ENCODE measurements at regions not wholly inside any gene's neighbourhood (a gene's known extent, or its start where the extent isn't known, plus 50 kb on each side); places are given as distances from the start of the nearest gene placed in this dataset.

GRCh38 chr7:86469680-86470295, 173.9 kb upstream of the GRM3 start:
- TF ChIP-seq CTCF (conservative IDR thresholded peaks at IDR 0.05), result peak; percentile 93
- Mint-ChIP-seq H3K36me3 (ENCODE audit: low read depth) (no peaks in the 10 kb centered on the region), H3K4me3 (no peak overlapping the region), H3K4me1 (peaks cover 21% of the 10 kb centered on the region), H3K9me3 (peaks cover 2% of the 10 kb centered on the region), H3K27me3 (ENCODE audit: low read depth) (no peaks in the 10 kb centered on the region), H3K27ac (ENCODE audit: unreplicated experiment) (no peak overlapping the region)
- DNase-seq (ENCODE audit: low read depth, low spot score), result peak; percentile 77

DNA sequence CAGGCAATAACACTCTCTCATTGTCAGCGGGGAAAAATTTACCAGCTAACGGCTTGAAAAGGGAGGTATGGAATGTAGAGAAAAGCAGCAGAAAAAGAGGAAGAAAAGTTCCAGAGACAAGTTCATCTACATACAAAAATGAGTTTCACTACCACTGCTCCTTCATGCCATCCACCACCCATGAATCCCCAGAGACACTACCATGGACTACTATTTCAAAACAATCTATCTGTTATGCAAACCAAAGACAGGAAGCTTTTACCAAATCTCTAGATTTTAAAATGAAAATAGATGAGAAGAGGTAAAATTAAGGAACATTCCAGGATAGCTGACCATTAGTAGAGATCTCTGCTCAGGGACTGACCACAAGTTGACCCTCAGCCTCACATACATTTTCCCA, 189.0 kb upstream of the GRM3 start:
- TF ChIP-seq CTCF (conservative IDR thresholded peaks at IDR 0.05), result no peak
- DNase-seq (ENCODE audit: low read depth, low spot score), result no peak
- Mint-ChIP-seq H3K27ac (ENCODE audit: unreplicated experiment) (no peak overlapping the region), H3K27me3 (ENCODE audit: low read depth) (no peaks in the 10 kb centered on the region), H3K4me3 (no peak overlapping the region), H3K36me3 (ENCODE audit: low read depth) (no peaks in the 10 kb centered on the region), H3K9me3 (no peaks in the 10 kb centered on the region), H3K4me1 (no peaks in the 10 kb centered on the region)

- H3K4me1 Mint-ChIP-seq, result no peaks in the 10 kb centered on the region
- H3K4me3 Mint-ChIP-seq, result no peak overlapping the region
- H3K27me3 Mint-ChIP-seq (ENCODE audit: low read depth), result no peaks in the 10 kb centered on the region
- no peak overlapping the region for H3K27ac Mint-ChIP-seq (ENCODE audit: unreplicated experiment)
- H3K9me3 Mint-ChIP-seq, result no peaks in the 10 kb centered on the region
- DNase-seq (ENCODE audit: low read depth, low spot score), result no peak
- TF ChIP-seq CTCF (conservative IDR thresholded peaks at IDR 0.05), result no peak
- no peaks in the 10 kb centered on the region for H3K36me3 Mint-ChIP-seq (ENCODE audit: low read depth)
Measured at GRCh38 chr7:86453454-86453853, 190.3 kb upstream of the GRM3 start.

DNA sequence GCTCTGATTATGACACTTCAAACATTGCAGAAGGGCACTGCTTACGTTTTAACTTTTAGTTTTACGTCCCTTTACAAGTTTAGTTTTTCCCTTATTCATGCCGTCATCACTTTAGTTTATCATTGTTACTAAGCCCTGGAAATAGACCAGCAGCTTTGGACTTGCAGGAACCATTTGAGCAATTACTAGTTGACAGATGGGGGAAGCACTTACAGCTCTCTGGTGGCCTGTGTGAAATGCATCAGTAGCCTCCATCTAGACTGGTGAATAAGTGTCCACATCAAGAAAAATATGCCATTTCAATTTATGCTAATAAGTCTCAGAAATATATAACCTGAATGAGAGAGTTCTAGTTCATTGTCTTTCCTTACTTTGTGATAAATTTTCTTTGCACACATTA, 194.9 kb upstream of the GRM3 start:
- H3K27ac Mint-ChIP-seq (ENCODE audit: unreplicated experiment), result no peak overlapping the region
- H3K4me1 Mint-ChIP-seq, result no peaks in the 10 kb centered on the region
- no peak overlapping the region for H3K4me3 Mint-ChIP-seq
- TF ChIP-seq CTCF (conservative IDR thresholded peaks at IDR 0.05), result no peak
- no peaks in the 10 kb centered on the region for H3K27me3 Mint-ChIP-seq (ENCODE audit: low read depth)
- no peaks in the 10 kb centered on the region for H3K36me3 Mint-ChIP-seq (ENCODE audit: low read depth)
- no peak for DNase-seq (ENCODE audit: low read depth, low spot score)
- H3K9me3 Mint-ChIP-seq, result no peaks in the 10 kb centered on the region

GRCh38 chr7:86445285-86445684, 198.4 kb upstream of the GRM3 start:
- Mint-ChIP-seq H3K27ac (ENCODE audit: unreplicated experiment) (no peak overlapping the region), H3K4me1 (no peaks in the 10 kb centered on the region), H3K27me3 (ENCODE audit: low read depth) (no peaks in the 10 kb centered on the region), H3K9me3 (no peaks in the 10 kb centered on the region), H3K4me3 (no peak overlapping the region), H3K36me3 (ENCODE audit: low read depth) (no peaks in the 10 kb centered on the region)
- DNase-seq (ENCODE audit: low read depth, low spot score), result no peak
- no peak for TF ChIP-seq CTCF (conservative IDR thresholded peaks at IDR 0.05)

Measured in neural crest cell (in vitro differentiated cells).